ENCODE measurements at regions not wholly inside any gene's neighbourhood (a gene's known extent, or its start where the extent isn't known, plus 50 kb on each side); places are given as distances from the start of the nearest gene placed in this dataset.

DNA sequence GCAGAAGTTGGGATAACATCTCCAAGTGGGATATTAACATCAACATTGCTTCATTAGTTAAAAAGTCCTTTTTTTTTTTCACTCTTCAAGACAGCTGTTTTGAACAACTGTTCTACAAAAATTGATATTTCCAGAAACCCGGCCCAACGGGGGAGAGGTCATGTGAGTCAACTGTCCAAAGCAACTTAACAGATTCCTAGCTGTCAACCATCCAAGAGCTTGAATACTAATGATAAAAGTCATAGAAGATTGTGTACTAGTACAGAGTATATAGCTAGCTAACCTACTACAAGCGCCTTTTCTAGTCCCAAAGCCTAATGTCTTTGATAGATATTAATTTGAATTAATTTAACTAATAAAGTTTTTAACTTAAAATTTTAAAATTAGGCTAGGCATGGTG lies 172.0 kb downstream of the CYB561 start (continued):
- TF ChIP-seq TRIM24 (IDR thresholded peaks at IDR 0.05) (no peak), STAT5B (CRISPR knock-in tag; IDR thresholded peaks at IDR 0.05) (no peak)

DNA sequence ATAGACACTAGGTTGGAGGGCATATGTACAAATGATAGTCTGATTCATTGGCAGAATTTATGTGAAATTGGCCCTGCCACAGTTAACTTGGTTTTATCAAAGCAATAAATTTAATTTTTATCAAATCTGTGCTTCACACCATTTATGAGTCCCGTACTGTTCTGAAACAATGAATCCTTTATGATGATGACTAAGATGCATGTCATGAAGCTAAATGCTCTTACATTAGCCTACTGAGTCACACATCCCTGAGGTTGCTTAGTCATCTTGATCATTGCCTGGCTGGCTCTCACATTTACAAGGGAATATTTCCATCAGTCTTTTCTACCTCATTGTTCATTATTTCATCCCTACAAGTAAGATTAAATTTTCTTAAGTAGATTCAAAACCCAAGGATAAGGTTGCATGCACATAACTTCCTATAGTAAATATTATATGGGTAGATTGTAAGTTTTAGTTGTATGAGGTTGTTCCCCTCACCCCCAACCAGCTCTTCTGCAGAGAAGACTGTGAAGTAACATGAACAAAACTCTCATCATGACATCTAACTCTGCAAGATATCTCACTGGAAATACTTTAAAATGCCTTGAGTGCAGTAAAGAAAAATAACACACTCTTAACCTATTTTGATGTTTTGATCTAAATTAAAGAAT lies 170.7 kb downstream of the CYB561 start:
- intact Hi-C loops (cut with micrococcal nuclease) (no loop called here), in situ Hi-C loops (cut with MboI) (no loop called here)
- H3K4me2 ChIP-seq (ENCODE audit: insufficient read depth, low read length), result no peak overlapping the region
- no peaks in the 10 kb centered on the region for H3K27me3 ChIP-seq (ENCODE audit: control insufficient read depth in 2 of 2, insufficient read depth in 2 of 2, low read length in 2 of 2)
- H3K79me2 ChIP-seq (ENCODE audit: control insufficient read depth, insufficient read depth, low read length), result no peaks in the 10 kb centered on the region
- ATAC-seq (no peak), FAIRE-seq (peak; percentile 48), DNase-seq (ENCODE audit: extremely low read depth in 1 of 4, low spot score in 3 of 4) (peak; percentile 6 to 54 (median 18))
- 0% methylated on average over 1 of the region's 1 CpG for WGBS (ENCODE audit: insufficient coverage, low coverage, missing lambda C conversion rate)
- H3K27ac ChIP-seq (ENCODE audit: extremely low read depth, low read depth, low read length), result no peak overlapping the region
- no peaks in the 10 kb centered on the region for H4K20me1 ChIP-seq (replicated peaks; ENCODE audit: control insufficient read depth, insufficient read depth, low read length)
- H3K9me3 ChIP-seq (replicated peaks; ENCODE audit: control insufficient read depth, insufficient read depth, low read depth, low read length), result no peaks in the 10 kb centered on the region
- ChIA-PET CTCF (ENCODE audit: low intra/inter-chr PET ratio) (no interaction called here), POLR2A (no interaction called here)
- H3K4me3 ChIP-seq, result no peak overlapping the region
- H3K9ac ChIP-seq (ENCODE audit: insufficient read depth in 1 of 2, low read depth in 2 of 2, low read length in 2 of 2), result no peak overlapping the region
- no peak overlapping the region for H2AFZ ChIP-seq (ENCODE audit: low read depth, low read length)
- H3K4me1 ChIP-seq (replicated peaks in 1 of 2; ENCODE audit: control insufficient read depth in 2 of 2, insufficient read depth in 2 of 2, low read length in 2 of 2), result no peaks in the 10 kb centered on the region
- no TSS peak for BruUV-seq (replicated peaks)
- no peaks in the 10 kb centered on the region for H3K36me3 ChIP-seq (ENCODE audit: control insufficient read depth, insufficient read depth, low read length)
- no peaks in the 10 kb centered on the region for H3K9me1 ChIP-seq (ENCODE audit: control insufficient read depth, insufficient read depth, low read length)
- TF ChIP-seq, protein P1, sequence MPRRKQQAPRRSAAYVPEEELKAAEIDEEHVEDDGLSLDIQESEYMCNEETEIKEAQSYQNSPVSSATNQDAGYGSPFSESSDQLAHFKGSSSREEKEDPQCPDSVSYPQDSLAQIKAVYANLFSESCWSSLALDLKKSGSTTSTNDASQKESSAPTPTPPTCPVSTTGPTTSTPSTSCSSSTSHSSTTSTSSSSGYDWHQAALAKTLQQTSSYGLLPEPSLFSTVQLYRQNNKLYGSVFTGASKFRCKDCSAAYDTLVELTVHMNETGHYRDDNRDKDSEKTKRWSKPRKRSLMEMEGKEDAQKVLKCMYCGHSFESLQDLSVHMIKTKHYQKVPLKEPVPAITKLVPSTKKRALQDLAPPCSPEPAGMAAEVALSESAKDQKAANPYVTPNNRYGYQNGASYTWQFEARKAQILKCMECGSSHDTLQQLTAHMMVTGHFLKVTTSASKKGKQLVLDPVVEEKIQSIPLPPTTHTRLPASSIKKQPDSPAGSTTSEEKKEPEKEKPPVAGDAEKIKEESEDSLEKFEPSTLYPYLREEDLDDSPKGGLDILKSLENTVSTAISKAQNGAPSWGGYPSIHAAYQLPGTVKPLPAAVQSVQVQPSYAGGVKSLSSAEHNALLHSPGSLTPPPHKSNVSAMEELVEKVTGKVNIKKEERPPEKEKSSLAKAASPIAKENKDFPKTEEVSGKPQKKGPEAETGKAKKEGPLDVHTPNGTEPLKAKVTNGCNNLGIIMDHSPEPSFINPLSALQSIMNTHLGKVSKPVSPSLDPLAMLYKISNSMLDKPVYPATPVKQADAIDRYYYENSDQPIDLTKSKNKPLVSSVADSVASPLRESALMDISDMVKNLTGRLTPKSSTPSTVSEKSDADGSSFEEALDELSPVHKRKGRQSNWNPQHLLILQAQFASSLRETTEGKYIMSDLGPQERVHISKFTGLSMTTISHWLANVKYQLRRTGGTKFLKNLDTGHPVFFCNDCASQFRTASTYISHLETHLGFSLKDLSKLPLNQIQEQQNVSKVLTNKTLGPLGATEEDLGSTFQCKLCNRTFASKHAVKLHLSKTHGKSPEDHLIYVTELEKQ (CRISPR knock-in tag; IDR thresholded peaks at IDR 0.05), result no peak
- TF ChIP-seq POLR2A (conservative IDR thresholded peaks at IDR 0.05), result no peak
- no peak for TF ChIP-seq TRIM28 (IDR thresholded peaks at IDR 0.05)
- TF ChIP-seq ZNF133 (CRISPR knock-in tag; IDR thresholded peaks at IDR 0.05), result no peak
- TF ChIP-seq, protein P2, sequence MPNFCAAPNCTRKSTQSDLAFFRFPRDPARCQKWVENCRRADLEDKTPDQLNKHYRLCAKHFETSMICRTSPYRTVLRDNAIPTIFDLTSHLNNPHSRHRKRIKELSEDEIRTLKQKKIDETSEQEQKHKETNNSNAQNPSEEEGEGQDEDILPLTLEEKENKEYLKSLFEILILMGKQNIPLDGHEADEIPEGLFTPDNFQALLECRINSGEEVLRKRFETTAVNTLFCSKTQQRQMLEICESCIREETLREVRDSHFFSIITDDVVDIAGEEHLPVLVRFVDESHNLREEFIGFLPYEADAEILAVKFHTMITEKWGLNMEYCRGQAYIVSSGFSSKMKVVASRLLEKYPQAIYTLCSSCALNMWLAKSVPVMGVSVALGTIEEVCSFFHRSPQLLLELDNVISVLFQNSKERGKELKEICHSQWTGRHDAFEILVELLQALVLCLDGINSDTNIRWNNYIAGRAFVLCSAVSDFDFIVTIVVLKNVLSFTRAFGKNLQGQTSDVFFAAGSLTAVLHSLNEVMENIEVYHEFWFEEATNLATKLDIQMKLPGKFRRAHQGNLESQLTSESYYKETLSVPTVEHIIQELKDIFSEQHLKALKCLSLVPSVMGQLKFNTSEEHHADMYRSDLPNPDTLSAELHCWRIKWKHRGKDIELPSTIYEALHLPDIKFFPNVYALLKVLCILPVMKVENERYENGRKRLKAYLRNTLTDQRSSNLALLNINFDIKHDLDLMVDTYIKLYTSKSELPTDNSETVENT (CRISPR knock-in tag; IDR thresholded peaks at IDR 0.05), result no peak
- TF ChIP-seq, protein P3, sequence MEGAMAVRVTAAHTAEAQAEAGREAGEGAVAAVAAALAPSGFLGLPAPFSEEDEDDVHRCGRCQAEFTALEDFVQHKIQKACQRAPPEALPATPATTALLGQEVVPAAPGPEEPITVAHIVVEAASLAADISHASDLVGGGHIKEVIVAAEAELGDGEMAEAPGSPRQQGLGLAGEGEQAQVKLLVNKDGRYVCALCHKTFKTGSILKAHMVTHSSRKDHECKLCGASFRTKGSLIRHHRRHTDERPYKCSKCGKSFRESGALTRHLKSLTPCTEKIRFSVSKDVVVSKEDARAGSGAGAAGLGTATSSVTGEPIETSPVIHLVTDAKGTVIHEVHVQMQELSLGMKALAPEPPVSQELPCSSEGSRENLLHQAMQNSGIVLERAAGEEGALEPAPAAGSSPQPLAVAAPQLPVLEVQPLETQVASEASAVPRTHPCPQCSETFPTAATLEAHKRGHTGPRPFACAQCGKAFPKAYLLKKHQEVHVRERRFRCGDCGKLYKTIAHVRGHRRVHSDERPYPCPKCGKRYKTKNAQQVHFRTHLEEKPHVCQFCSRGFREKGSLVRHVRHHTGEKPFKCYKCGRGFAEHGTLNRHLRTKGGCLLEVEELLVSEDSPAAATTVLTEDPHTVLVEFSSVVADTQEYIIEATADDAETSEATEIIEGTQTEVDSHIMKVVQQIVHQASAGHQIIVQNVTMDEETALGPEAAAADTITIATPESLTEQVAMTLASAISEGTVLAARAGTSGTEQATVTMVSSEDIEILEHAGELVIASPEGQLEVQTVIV (CRISPR knock-in tag; IDR thresholded peaks at IDR 0.05; ENCODE audit: borderline replicate concordance), result no peak
- TF ChIP-seq ZNF263 (CRISPR knock-in tag; IDR thresholded peaks at IDR 0.05; ENCODE audit: borderline replicate concordance), result no peak
- no peak for TF ChIP-seq NCOA2 (IDR thresholded peaks at IDR 0.05; ENCODE audit: partially characterized antibody in 2 of 2)
- no peak for TF ChIP-seq SREBF1 (IDR thresholded peaks at IDR 0.05; ENCODE audit: borderline replicate concordance, low read depth, low read length)
- no peak for TF ChIP-seq POLR3G (IDR thresholded peaks at IDR 0.05; ENCODE audit: extremely low read depth, insufficient read length, insufficient replicate concordance)
- no peak for TF ChIP-seq IRF2 (CRISPR knock-in tag; IDR thresholded peaks at IDR 0.05)
- TF ChIP-seq ZBTB1 (CRISPR knock-in tag; IDR thresholded peaks at IDR 0.05; ENCODE audit: borderline replicate concordance, low read depth), result no peak
